Putamen (tissue), 1 donor: ENCODE measurements at regions not wholly inside any gene's neighbourhood (a gene's known extent, or its start where the extent isn't known, plus 50 kb on each side); places are given as distances from the start of the nearest gene placed in this dataset.
A peak's percentile ranks its signal among the peaks of the same experiment; 100 is the strongest.
"Not testable (repeated sequence)": the region's sequence is repeated elsewhere in the genome, so short reads cannot be mapped to it uniquely, and the experiment has no call there.

ENCODE experiments used
- DNase-seq: peaks from one replicate; pipeline ENCODE4 v3.0.0-alpha.2; 2016; ENCODE audit warnings: low spot score

- DNase-seq, result no peak
Measured at GRCh38 chr9:126173929-126174328, 152.7 kb upstream of the MVB12B start.

GRCh38 chr9:126183266-126183665 lies 143.4 kb upstream of the MVB12B start:
- no peak for DNase-seq

- DNase-seq, result not testable (repeated sequence)
Measured at GRCh38 chr9:126190994-126191393, 135.6 kb upstream of the MVB12B start.

GRCh38 chr9:126198854-126199253 lies 127.8 kb upstream of the MVB12B start:
- no peak for DNase-seq

- no peak for DNase-seq
Measured at GRCh38 chr9:126203313-126203712, 123.3 kb upstream of the MVB12B start.

- no peak for DNase-seq
Measured at GRCh38 chr9:126204197-126204596, 122.4 kb upstream of the MVB12B start.

GRCh38 chr9:126204708-126205225 lies 121.9 kb upstream of the MVB12B start:
- no peak for DNase-seq

- no peak for DNase-seq
Measured at GRCh38 chr9:126205265-126205664, 121.4 kb upstream of the MVB12B start.

GRCh38 chr9:126205845-126206498 lies 120.7 kb upstream of the MVB12B start:
- DNase-seq, result peak; percentile 72

- no peak for DNase-seq
Measured at GRCh38 chr9:126207256-126207655, 119.4 kb upstream of the MVB12B start.

- DNase-seq, result no peak
Measured at GRCh38 chr9:126208216-126208758, 118.3 kb upstream of the MVB12B start.

- no peak for DNase-seq
Measured at GRCh38 chr9:126211441-126212074, 115.1 kb upstream of the MVB12B start.

GRCh38 chr9:126215486-126215885 lies 111.1 kb upstream of the MVB12B start:
- no peak for DNase-seq

GRCh38 chr9:126216826-126217225 lies 109.8 kb upstream of the MVB12B start:
- DNase-seq, result no peak

- no peak for DNase-seq
Measured at GRCh38 chr9:126217250-126217653, 109.4 kb upstream of the MVB12B start.

- DNase-seq, result no peak
Measured at GRCh38 chr9:126217797-126218196, 108.8 kb upstream of the MVB12B start.

- no peak for DNase-seq
Measured at GRCh38 chr9:126218359-126219125, 108.1 kb upstream of the MVB12B start.

- DNase-seq, result no peak
Measured at GRCh38 chr9:126219166-126219565, 107.5 kb upstream of the MVB12B start.

GRCh38 chr9:126219648-126220063 lies 107.0 kb upstream of the MVB12B start:
- DNase-seq, result no peak

- no peak for DNase-seq
Measured at GRCh38 chr9:126221480-126221879, 105.1 kb upstream of the MVB12B start.

- DNase-seq, result no peak
Measured at GRCh38 chr9:126222363-126222834, 104.2 kb upstream of the MVB12B start.

- no peak for DNase-seq
Measured at GRCh38 chr9:126222835-126223431, 103.7 kb upstream of the MVB12B start.
